PC-9 (cell line): ENCODE measurements at regions not wholly inside any gene's neighbourhood (a gene's known extent, or its start where the extent isn't known, plus 50 kb on each side); places are given as distances from the start of the nearest gene placed in this dataset.

Experiments used
- CTCF ChIP-seq: fragments of 200-600 bp; sonication (generic); conservative IDR thresholded peaks from 2 replicates; pipeline ENCODE4 v1.6.1; 2017; ENCODE audit warnings: mixed run types, antibody characterized with exemption, mild to moderate bottlenecking, moderate library complexity
- EZH2 ChIP-seq: fragments of 200-600 bp; sonication (generic); IDR thresholded peaks from 2 replicates; pipeline ENCODE4 v1.8.0; 2017; ENCODE audit warnings: antibody characterized with exemption, low read depth

GRCh38 chr2:104254017-104254416 lies 599.9 kb upstream of the POU3F3 start:
- TF ChIP-seq CTCF (no peak; the same call in 1 of the 2 replicates), EZH2 (no peak)
